GM12872 (cell line): ENCODE measurements at regions not wholly inside any gene's neighbourhood (a gene's known extent, or its start where the extent isn't known, plus 50 kb on each side); places are given as distances from the start of the nearest gene placed in this dataset.

Experiments used
- TF ChIP-seq, protein P1 (sequence below): IDR thresholded peaks from 3 replicates; pipeline ENCODE4 v1.5.1; 2011; ENCODE audit warnings: low read depth, mild to moderate bottlenecking, low read length, moderate library complexity; ENCODE audit not compliant: insufficient read depth

DNA sequence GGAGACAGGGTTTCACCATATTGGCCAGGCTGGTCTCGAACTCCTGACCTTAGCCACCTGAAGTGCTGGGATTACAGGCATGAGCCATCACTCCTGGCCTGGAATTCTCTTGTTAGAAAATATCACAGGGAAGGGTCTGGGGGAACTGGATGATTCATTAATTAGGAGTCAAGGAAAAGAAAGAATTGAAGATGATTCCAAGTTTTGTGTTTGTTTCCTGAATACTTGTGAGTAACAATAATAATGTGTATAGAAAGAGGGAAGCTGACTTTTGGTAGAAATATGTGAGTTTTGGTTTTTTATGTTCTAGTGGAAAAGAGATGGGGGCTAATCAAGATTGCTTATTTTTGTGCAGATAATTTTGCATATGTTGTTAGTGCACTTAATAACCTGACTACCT lies 77.3 kb upstream of the CLNK start:
- TF ChIP-seq, protein P1, sequence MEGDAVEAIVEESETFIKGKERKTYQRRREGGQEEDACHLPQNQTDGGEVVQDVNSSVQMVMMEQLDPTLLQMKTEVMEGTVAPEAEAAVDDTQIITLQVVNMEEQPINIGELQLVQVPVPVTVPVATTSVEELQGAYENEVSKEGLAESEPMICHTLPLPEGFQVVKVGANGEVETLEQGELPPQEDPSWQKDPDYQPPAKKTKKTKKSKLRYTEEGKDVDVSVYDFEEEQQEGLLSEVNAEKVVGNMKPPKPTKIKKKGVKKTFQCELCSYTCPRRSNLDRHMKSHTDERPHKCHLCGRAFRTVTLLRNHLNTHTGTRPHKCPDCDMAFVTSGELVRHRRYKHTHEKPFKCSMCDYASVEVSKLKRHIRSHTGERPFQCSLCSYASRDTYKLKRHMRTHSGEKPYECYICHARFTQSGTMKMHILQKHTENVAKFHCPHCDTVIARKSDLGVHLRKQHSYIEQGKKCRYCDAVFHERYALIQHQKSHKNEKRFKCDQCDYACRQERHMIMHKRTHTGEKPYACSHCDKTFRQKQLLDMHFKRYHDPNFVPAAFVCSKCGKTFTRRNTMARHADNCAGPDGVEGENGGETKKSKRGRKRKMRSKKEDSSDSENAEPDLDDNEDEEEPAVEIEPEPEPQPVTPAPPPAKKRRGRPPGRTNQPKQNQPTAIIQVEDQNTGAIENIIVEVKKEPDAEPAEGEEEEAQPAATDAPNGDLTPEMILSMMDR = no peak

DNA sequence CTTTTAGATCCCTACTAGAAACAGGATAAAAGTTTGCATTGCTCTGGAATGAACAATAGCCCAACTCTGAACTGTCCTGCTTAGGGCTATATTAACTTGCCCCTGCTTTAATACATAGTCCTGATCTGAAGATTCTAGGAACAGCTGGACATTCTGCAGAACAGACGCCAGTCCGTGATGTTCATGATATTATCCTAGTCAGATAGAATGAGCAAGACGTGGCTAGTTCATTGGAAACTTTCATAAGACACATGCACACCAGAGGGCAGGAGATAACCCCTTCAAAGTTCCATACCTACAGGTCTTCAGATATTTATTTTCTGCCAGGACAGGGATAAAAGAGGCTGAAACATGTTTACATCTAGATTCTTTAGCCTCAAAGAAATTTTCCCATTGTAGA lies 75.5 kb upstream of the CLNK start:
- TF ChIP-seq, protein P1 = no peak

DNA sequence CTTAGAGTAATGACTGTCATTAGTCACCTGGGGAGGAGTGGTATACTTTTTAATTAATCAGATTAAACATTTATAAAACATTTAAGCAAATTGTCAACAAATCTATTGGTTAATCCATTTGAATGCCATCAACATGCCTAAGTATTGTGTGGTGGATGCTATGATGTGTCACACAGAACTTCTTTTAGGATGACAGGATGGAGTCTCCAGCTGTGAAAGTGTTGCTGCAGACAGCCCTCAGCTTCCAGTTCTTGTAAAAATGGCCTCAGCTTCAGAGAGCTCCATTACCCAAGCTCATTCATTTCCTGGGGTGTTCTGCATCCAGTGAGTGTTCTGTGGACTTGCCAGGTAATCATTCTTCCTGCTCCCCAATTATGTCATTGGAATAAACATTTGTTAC lies 74.3 kb upstream of the CLNK start:
- TF ChIP-seq, protein P1 = no peak

DNA sequence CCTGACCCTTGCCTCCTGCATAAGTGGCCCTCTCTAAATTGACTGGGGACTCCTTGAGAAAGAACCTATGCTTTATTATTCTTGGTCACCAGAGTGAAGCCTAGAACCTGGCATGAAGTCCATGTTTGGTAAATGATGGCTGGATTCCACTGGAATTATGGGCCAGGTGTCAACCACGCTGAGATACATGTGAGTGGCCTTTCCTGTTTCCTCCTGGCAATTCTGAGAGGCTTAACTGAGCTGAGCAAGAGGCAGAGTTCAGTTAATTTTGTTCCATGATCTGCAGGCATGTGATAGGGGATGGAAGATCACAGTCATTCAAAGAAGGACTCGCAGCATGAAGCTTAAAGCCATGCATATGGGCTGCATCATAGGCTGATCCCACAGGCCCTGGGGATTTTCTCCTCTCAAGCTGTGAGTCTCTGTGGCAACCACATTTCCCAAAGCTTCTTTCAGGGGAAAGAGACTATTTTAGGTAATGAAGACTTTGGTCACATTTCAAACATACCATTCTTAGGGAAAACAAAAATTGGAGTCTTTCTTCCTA lies 69.4 kb upstream of the CLNK start:
- TF ChIP-seq, protein P1 = no peak

DNA sequence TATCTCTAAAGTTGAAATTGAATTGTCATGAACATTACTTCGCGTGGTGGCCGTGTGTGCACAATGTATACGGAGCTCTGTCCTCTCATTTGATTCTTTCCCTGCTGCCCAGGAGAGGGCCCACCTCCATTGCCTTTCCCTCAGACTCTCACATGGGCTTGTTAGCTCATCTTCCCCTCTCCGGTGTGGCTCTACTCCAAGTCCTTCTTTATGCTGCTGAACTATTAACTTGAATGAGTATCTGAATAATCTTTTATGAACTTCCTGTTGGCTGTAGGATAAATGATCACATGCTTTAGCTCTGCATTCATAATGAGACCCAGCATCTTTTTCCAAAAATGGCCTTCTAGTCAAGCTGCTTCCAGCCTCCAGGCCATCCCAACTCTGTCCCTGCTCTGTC lies 68.8 kb upstream of the CLNK start:
- TF ChIP-seq, protein P1 = no peak

DNA sequence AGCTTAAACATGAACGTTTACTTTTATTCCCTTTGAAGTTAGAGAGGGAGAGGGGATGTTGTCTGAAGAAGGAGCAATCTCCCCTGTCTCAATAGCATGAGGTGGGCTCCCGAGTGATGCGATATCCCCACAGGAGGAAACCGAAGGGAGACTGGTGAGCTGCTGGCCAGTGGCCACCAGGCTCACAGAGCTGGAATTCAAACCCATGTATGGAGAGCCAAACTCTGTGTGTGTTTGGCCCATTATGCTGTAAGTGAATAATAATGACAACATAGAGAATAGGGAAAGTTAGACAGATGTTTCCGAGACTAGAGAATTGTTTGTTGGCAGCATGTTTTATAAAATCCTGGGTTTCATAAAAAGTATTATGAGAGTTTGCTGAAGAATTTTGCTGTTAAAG lies 66.1 kb upstream of the CLNK start:
- TF ChIP-seq, protein P1 = no peak

DNA sequence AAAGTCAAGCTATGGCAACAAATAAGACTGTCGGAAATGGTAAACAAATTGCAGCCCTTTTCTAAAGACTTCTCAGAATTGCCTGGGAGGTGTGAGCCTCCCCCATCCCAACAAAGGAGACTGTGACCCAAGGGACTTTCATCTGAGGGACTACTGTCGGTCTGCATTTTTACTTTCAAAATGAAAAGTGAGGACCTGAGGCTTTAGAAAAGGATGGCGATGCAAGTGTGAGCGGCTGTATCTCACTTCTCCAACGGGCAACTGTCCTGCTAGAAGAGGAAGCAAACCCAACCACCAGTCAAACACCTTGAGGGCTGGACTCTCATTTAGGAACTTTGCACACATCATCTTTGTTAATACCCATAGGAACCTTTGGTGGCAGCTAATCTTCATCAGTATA lies 62.6 kb upstream of the CLNK start:
- TF ChIP-seq, protein P1 = no peak
